CD4-positive, alpha-beta T cell (primary cell): ENCODE measurements at regions not wholly inside any gene's neighbourhood (a gene's known extent, or its start where the extent isn't known, plus 50 kb on each side); places are given as distances from the start of the nearest gene placed in this dataset.

ENCODE experiments used
- ATAC-seq: fragments of 200-7000 bp; cut with Tn5 transposase; one replicate; pipeline ENCODE4 v1.10.0; 2022; ENCODE audit warnings: mild to moderate bottlenecking; ENCODE audit not compliant: poor library complexity
- CTCF ChIA-PET: fragments of 350-600 bp; sonication (Branson Sonifier 250); formaldehyde crosslinking; loops from one replicate; lab custom pipeline; 2021; ENCODE audit warnings: antibody characterized with exemption, inconsistent platforms; lab: Charles Lee
- POLR2A ChIA-PET: fragments of 350-600 bp; sonication (Branson Sonifier 250); formaldehyde crosslinking; loops from one replicate; lab custom pipeline; 2021; ENCODE audit warnings: antibody characterized with exemption, inconsistent platforms; lab: Charles Lee
- DNase-seq, 14 experiments: peaks; one replicate each; pipeline ENCODE4 v3.0.0-alpha.2; 2013 to 2020; ENCODE audit warnings: mixed read lengths in 2 of 14
- H3K27ac ChIP-seq, 2 donors: one replicate each; pipeline versions ENCODE4 v1.5.1 to v1.7.0; 2013; ENCODE audit warnings: low read length in 2 of 2, low read depth in 1 of 2, mild to moderate bottlenecking in 1 of 2
- H3K27me3 ChIP-seq, 2 experiments: 1 replicate in 1 of 2; 2 replicates in 1 of 2; pipeline versions ENCODE4 v1.6.1 to v1.7.0; 2013; ENCODE audit warnings: low read length in 2 of 2, control low read depth in 1 of 2, mild to moderate bottlenecking in 1 of 2, moderate library complexity in 1 of 2; ENCODE audit not compliant: insufficient read depth in 2 of 2, control insufficient read depth in 1 of 2
- H3K36me3 ChIP-seq: one replicate; pipeline ENCODE4 v1.6.1; 2013; ENCODE audit warnings: low read length, control low read depth; ENCODE audit not compliant: insufficient read depth
- H3K4me1 ChIP-seq: one replicate; pipeline ENCODE4 v1.6.1; 2013; ENCODE audit warnings: low read length, control low read depth; ENCODE audit not compliant: insufficient read depth
- H3K4me3 ChIP-seq: one replicate; pipeline ENCODE4 v1.5.1; 2013; ENCODE audit warnings: mild to moderate bottlenecking, low read length, moderate library complexity
- H3K9me3 ChIP-seq, 2 experiments: 1 replicate in 1 of 2; 2 replicates in 1 of 2; pipeline versions ENCODE4 v1.6.1 to v1.7.0; 2013; ENCODE audit warnings: low read length in 2 of 2, mild to moderate bottlenecking in 2 of 2, control low read depth in 1 of 2, moderate library complexity in 1 of 2; ENCODE audit not compliant: control insufficient read depth in 1 of 2, insufficient read depth in 1 of 2
- H3K27ac Mint-ChIP-seq: one replicate; pipeline ENCODE4 v1.8.0; 2020; ENCODE audit warnings: mixed read lengths
- H3K27me3 Mint-ChIP-seq: one replicate; pipeline ENCODE4 v1.8.0; 2021; ENCODE audit warnings: mixed read lengths
- H3K36me3 Mint-ChIP-seq: one replicate; pipeline ENCODE4 v1.8.0; 2021; ENCODE audit warnings: low read depth, mixed read lengths
- H3K4me1 Mint-ChIP-seq: one replicate; pipeline ENCODE4 v1.8.0; 2021; ENCODE audit warnings: low read depth, mixed read lengths
- H3K4me3 Mint-ChIP-seq: one replicate; pipeline ENCODE4 v1.8.0; 2020; ENCODE audit warnings: mild to moderate bottlenecking, mixed read lengths
- H3K9me3 Mint-ChIP-seq: one replicate; pipeline ENCODE4 v1.8.0; 2020; ENCODE audit warnings: mixed read lengths
- intact Hi-C, 2 experiments: fragments of 100-400 bp; cut with DNase I in 1 of 2; cut with micrococcal nuclease in 1 of 2; formaldehyde crosslinking; loops; one replicate each; pipeline versions ENCODE4 v1.15.1 to v1.9.0; 2023 to 2025; cut with DNase I, micrococcal nuclease
- TF ChIP-seq, protein P1 (sequence below): fragments of 200-600 bp; IDR thresholded peaks from one replicate; pipeline ENCODE4 v1.8.0; 2022; ENCODE audit warnings: antibody characterized with exemption, mild to moderate bottlenecking

DNA sequence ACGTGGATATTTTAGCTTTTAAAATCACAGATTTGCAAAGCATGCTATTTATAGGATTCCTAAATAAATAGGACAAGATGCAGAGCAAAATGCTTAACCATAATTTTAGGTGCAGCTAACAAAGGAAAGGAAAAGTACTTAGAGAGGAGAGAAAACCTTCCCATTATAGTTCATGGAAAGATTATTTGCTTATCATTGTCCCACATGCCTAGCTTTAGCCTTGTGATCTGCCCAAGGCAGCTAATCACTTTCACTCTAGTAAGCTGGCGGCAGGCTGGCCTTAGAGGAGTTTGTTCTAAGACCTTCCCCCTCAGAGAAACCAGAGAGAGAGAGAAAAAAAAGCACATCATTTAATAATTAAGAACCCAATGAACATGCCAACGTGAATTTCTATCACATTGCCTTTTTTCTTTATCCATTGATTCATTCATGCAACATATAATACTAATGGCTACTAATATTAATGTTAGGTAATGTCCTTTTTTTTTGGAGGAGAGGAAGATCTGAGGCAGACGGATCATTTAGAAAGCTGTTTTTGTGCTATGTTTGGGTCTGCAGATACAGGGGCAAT, 274.6 kb downstream of the ARL4A start:
- intact Hi-C loops: no loop called here
- Mint-ChIP-seq H3K27me3 (peaks cover 6% of the 10 kb centered on the region), H3K4me3 (no peak overlapping the region), H3K9me3 (no peaks in the 10 kb centered on the region), H3K4me1 (no peaks in the 10 kb centered on the region), H3K27ac (no peak overlapping the region), H3K36me3 (no peaks in the 10 kb centered on the region)
- ATAC-seq (no peak), DNase-seq (no peak)
- no peaks in the 10 kb centered on the region for H3K27me3 ChIP-seq
- H3K36me3 ChIP-seq: no peaks in the 10 kb centered on the region
- POLR2A ChIA-PET: no interaction called here
- CTCF ChIA-PET: interaction anchor here (1.1 kb wide), 1 partner anchor 10 kb away, joined by 3 read pairs; no protein-coding TSS in a partner anchor
- TF ChIP-seq, protein P1, sequence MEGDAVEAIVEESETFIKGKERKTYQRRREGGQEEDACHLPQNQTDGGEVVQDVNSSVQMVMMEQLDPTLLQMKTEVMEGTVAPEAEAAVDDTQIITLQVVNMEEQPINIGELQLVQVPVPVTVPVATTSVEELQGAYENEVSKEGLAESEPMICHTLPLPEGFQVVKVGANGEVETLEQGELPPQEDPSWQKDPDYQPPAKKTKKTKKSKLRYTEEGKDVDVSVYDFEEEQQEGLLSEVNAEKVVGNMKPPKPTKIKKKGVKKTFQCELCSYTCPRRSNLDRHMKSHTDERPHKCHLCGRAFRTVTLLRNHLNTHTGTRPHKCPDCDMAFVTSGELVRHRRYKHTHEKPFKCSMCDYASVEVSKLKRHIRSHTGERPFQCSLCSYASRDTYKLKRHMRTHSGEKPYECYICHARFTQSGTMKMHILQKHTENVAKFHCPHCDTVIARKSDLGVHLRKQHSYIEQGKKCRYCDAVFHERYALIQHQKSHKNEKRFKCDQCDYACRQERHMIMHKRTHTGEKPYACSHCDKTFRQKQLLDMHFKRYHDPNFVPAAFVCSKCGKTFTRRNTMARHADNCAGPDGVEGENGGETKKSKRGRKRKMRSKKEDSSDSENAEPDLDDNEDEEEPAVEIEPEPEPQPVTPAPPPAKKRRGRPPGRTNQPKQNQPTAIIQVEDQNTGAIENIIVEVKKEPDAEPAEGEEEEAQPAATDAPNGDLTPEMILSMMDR: no peak
- H3K9me3 ChIP-seq: no peaks in the 10 kb centered on the region
- no peak overlapping the region for H3K4me3 ChIP-seq
- no peaks in the 10 kb centered on the region for H3K4me1 ChIP-seq
- H3K27ac ChIP-seq: no peak overlapping the region

DNA sequence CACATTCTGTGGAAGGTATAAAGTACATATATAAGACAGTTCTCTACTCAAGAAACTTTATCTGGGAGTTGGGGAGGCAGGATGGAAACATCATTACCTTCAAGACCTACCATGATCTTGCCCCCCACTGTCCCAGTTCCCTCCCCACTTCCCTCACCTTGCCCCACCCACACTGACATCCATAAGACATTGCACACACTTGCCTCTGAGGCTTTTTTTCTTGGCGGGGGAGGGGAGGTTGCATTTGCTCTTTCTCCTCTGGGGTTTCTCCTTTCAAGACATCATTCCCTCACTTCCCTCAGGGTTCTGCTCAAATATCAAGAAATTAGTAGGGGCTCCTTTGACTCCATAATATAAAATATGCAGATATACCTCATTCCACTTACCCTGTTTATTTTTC, 276.0 kb downstream of the ARL4A start:
- Histone ChIP-seq H3K9me3 (no peaks in the 10 kb centered on the region), H3K27me3 (no peaks in the 10 kb centered on the region), H3K4me1 (no peaks in the 10 kb centered on the region), H3K4me3 (no peak overlapping the region), H3K36me3 (no peaks in the 10 kb centered on the region), H3K27ac (no peak overlapping the region)
- Mint-ChIP-seq H3K9me3 (no peaks in the 10 kb centered on the region), H3K27me3 (peaks cover 6% of the 10 kb centered on the region), H3K4me1 (no peaks in the 10 kb centered on the region), H3K4me3 (no peak overlapping the region), H3K36me3 (no peaks in the 10 kb centered on the region), H3K27ac (no peak overlapping the region)
- ChIA-PET CTCF (no interaction called here), POLR2A (no interaction called here)
- intact Hi-C loops: no loop called here
- DNase-seq (no peak), ATAC-seq (no peak)
- TF ChIP-seq, protein P1: no peak

DNA sequence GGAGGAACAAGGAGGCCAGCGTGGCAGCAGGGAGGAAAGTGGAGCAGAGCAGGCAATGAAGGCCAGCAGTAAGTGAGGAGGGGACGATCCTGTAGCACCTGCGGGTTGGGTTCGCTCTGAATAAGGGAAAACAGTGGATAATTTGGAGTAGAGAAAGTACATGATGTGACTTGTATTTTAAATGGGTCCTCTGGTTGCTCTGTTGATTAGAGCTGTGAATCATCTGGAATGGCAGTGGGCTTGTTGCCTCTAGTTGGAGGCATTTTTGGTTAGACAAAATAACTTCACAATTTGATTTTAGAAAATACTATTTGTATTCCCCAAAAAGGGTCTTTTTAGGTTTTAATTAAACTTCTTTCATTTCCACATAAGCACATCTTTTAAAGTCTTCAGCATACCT, 277.4 kb downstream of the ARL4A start:
- Mint-ChIP-seq H3K27ac (no peak overlapping the region), H3K4me3 (no peak overlapping the region), H3K4me1 (no peaks in the 10 kb centered on the region), H3K9me3 (no peaks in the 10 kb centered on the region), H3K36me3 (no peaks in the 10 kb centered on the region), H3K27me3 (peaks cover 1% of the 10 kb centered on the region)
- Histone ChIP-seq H3K36me3 (no peaks in the 10 kb centered on the region), H3K27ac (no peak overlapping the region), H3K9me3 (no peaks in the 10 kb centered on the region), H3K4me1 (no peaks in the 10 kb centered on the region), H3K4me3 (no peak overlapping the region), H3K27me3 (no peaks in the 10 kb centered on the region)
- ChIA-PET POLR2A (no interaction called here), CTCF (no interaction called here)
- TF ChIP-seq, protein P1: no peak
- ATAC-seq: no peak
- no peak for DNase-seq
- intact Hi-C loops: no loop called here
